ENCODE measurements at regions not wholly inside any gene's neighbourhood (a gene's known extent, or its start where the extent isn't known, plus 50 kb on each side); places are given as distances from the start of the nearest gene placed in this dataset.
A peak's percentile ranks its signal among the peaks of the same experiment; 100 is the strongest.

DNA sequence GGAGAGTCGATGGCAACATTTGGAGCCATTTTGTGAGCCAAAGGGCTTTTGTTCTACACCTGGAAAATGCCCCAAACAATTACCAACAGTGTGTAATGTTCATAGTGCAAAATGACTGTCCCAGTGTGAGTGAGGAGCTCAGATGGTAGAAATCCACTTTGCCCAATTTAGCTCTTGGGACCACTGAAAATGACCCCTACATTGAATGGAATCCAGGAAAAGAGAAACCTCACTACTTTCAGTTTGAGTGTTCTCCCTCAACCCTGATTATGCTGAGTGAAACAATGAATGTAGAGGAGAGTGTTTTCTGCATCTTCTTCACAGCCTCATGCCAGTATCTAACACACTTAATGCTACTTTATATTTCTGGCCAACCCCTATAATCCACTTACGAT lies 84.9 kb upstream of the NRN1 start:
- no peaks in the 10 kb centered on the region for H3K4me1 ChIP-seq (ENCODE audit: control insufficient read depth in 5 of 5, insufficient read depth in 5 of 5, low read length in 5 of 5)
- no peak overlapping the region for H3K4me3 ChIP-seq
- 88 to 96% methylated on average over 2 of the region's 2 CpGs for WGBS, 2 donors
- no peaks in the 10 kb centered on the region for H3K9me3 ChIP-seq (ENCODE audit: control insufficient read depth in 4 of 4, insufficient read depth in 3 of 4, low read length in 3 of 4)
- H3K27ac ChIP-seq (ENCODE audit: low read depth in 1 of 2, low read length in 1 of 2) = no peak overlapping the region
- no peaks in the 10 kb centered on the region for H3K27me3 ChIP-seq (ENCODE audit: control insufficient read depth in 3 of 3, insufficient read depth in 3 of 3, low read length in 2 of 3)
- H3K36me3 ChIP-seq (ENCODE audit: control insufficient read depth in 4 of 4, insufficient read depth in 4 of 4, low read length in 4 of 4) = no peaks in the 10 kb centered on the region
- ATAC-seq (ENCODE audit: insufficient read depth, low FRiP score) (no peak), DNase-seq (no peak)
- no peak overlapping the region for H3K9ac ChIP-seq (ENCODE audit: insufficient read depth in 1 of 2, low read length in 2 of 2)
- no peak for TF ChIP-seq CTCF (IDR thresholded peaks at IDR 0.05; ENCODE audit: control extremely low read depth, extremely low read depth)

DNA sequence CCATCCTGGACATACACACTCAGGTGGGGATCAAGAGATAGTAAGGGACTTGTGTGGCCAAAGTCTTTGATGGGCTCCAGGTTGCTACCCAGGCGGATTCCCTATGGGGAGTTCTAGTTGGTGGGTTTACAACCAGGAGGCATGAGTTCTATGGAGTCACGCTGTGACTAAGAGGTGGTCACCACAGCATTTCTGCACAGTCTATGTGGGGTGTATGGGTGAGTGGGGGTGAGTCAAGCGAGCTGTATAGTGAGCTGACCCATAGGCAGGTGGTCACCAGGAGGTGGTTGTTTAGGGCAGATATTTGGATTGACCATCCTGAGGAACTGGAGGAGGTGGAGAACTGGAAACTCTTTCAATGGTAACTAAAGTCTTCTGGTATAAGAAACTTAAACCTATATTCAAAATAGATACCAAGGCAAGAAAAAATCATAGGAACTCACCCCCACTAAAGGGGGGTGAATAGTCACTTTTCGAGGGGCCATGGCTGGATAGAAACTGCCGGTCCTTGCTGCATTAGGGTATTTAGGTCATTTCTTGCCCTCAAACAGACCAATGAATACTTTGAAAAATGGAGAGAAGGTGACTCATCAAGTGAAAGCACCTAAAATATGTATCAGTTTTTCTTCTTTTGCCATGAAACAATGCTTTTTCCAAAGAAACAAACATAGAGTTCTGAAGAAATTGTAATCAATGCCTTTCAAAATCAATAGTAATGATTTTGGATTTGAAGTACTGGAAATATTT lies 84.3 kb upstream of the NRN1 start:
- no peak overlapping the region for H3K4me3 ChIP-seq
- no peaks in the 10 kb centered on the region for H3K9me3 ChIP-seq (ENCODE audit: control insufficient read depth in 4 of 4, insufficient read depth in 3 of 4, low read length in 3 of 4)
- no peak overlapping the region for H3K9ac ChIP-seq (ENCODE audit: insufficient read depth in 1 of 2, low read length in 2 of 2)
- H3K4me1 ChIP-seq (ENCODE audit: control insufficient read depth in 5 of 5, insufficient read depth in 5 of 5, low read length in 5 of 5) = no peaks in the 10 kb centered on the region
- H3K36me3 ChIP-seq (ENCODE audit: control insufficient read depth in 4 of 4, insufficient read depth in 4 of 4, low read length in 4 of 4) = no peaks in the 10 kb centered on the region
- no peaks in the 10 kb centered on the region for H3K27me3 ChIP-seq (ENCODE audit: control insufficient read depth in 3 of 3, insufficient read depth in 3 of 3, low read length in 2 of 3)
- H3K27ac ChIP-seq (ENCODE audit: low read depth in 1 of 2, low read length in 1 of 2) = no peak overlapping the region
- 87 to 92% methylated on average over 5 of the region's 5 CpGs for WGBS, 2 donors
- no peak for DNase-seq
- TF ChIP-seq CTCF (IDR thresholded peaks at IDR 0.05; ENCODE audit: control extremely low read depth, extremely low read depth) = no peak
- no peak for ATAC-seq (ENCODE audit: insufficient read depth, low FRiP score)

DNA sequence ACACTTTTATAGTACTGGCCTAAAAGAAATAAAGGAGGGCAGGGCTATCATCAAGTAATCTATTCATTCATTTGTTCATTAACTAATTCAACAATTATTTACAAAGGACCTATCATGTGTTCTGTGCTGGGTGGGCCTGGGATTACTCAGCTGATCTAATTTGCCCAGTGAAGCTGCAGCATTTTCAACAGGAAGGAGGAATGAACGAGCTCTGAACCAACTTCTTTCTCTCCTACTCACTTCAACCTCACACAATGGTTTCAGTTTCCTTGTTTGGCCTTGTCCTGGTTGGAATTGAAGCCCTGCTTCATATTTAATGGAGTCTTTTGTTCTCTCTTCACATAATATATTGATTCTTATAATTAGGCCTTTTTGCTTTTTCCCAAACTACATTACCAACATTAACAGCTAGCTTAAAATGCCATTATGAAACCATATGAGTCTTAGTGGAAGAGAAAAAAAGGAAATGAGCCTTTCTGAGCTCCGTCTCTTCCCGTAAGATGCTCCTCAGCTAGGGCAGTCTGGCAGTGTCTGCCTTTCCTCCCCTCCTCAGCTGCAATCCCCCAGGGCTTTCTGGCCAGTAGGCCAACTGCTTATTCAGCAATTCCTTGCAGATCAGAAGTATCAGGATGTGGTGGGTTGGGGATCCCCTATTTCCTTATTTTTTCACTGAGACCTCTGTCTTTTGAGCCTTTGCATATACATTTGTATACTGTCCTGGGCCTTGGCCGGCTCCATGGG lies 79.4 kb upstream of the NRN1 start:
- DNase-seq (peak in 2 of 3 donors; percentile 2 to 4), ATAC-seq (ENCODE audit: insufficient read depth, low FRiP score) (no peak)
- Histone ChIP-seq H3K9me3 (ENCODE audit: control insufficient read depth in 4 of 4, insufficient read depth in 3 of 4, low read length in 3 of 4) (peaks cover 0 to 8% (median 3%) of the 10 kb centered on the region in 4 donors), H3K9ac (ENCODE audit: insufficient read depth in 1 of 2, low read length in 2 of 2) (no peak overlapping the region), H3K27me3 (ENCODE audit: control insufficient read depth in 3 of 3, insufficient read depth in 3 of 3, low read length in 2 of 3) (no peaks in the 10 kb centered on the region), H3K4me3 (no peak overlapping the region), H3K36me3 (ENCODE audit: control insufficient read depth in 4 of 4, insufficient read depth in 4 of 4, low read length in 4 of 4) (no peaks in the 10 kb centered on the region), H3K27ac (ENCODE audit: low read depth in 1 of 2, low read length in 1 of 2) (no peak overlapping the region), H3K4me1 (ENCODE audit: control insufficient read depth in 5 of 5, insufficient read depth in 5 of 5, low read length in 5 of 5) (no peaks in the 10 kb centered on the region)
- no peak for TF ChIP-seq CTCF (IDR thresholded peaks at IDR 0.05; ENCODE audit: control extremely low read depth, extremely low read depth)
- WGBS, 2 donors = 52 to 71% methylated on average over 4 of the region's 4 CpGs
